NOMO-1 treated with dmso at 0.1 percent for 144 hours (cell line): ENCODE measurements at regions not wholly inside any gene's neighbourhood (a gene's known extent, or its start where the extent isn't known, plus 50 kb on each side); places are given as distances from the start of the nearest gene placed in this dataset.

ENCODE experiments used
- DNase-seq: peaks from one replicate; lab custom pipeline; 2025; ENCODE audit not compliant: unreplicated experiment; lab: John Stamatoyannopoulos, UW

DNA sequence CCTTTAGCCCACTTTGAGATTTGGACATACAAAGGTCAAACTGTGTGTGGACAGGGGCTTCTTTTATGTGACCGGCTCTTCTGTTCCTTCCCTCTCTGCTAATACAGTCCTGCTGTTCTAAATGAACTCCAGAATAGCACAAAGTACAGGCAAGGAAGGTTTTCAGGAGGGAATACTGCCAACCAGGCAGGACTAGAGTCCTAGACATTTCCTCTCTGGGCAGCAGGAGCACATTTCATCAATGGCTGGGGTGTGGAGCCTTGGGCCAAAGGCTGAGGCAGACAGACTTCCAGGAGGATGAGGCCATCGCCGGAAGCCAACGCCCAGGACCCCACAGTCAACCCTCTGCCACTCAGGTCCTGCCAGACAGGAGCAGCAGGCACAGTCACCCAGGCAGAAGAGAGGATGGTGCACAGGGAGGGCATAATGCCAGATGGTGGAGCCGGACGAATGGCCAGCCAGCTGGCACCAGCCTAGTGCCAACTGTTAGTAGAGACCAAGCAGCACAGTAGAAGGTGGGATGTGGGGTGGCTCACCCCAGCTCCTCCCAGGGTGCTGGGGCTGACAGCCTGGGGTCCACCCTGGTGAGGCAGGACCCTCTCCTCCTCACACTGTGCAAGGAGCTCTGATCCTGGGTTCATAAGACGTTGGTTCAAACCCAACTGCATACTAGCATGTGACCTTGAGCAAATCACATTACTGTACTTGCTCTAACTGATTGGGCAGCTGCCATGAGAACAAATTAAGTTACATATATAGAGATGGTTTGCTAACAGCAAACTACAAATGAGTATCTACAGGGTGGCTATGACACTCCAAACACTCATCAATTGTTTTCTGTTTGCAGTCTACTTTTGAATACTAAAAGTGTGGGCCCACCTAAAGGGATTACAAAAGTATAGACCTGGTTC lies 410.7 kb downstream of the SIPA1L2 start:
- no peak for DNase-seq

DNA sequence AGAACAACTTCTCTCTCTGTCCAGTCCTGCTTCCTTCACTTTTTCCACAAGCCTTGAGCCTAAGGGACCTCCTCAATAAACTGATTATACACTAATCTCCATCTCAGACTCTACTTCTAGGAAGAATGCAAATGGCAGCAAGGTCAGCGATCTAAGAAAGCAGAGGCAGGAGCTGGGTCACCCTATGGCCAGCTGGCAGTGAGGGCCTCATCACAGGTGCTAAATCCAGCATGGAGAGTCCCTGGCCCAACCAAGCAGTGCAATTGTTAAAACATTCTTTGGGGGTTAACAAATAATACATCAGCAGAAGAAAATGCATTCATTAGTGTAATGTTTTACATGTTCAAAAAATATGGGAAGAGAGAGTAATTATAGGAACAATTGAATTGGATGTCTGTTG lies 416.0 kb downstream of the SIPA1L2 start:
- no peak for DNase-seq

DNA sequence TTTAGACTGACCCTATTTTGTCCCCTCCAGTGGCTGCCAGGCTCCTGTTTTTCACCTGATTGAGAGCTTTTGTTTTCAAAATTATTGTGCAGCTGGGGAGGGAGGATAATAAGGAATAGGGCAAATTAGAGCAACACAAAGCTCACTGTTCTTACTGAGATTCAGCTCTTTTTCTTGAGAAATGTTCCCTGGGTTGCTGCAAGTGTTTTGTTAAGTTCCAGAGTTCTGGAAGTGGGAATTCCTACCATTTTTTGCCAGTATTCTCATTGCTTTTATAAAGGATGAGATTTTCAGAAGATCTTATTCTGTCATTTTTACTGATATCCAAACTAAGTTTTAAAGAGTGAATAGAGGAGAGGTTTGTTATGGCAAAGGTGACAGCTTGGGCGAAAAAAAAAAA lies 417.7 kb downstream of the SIPA1L2 start:
- DNase-seq, result no peak

DNA sequence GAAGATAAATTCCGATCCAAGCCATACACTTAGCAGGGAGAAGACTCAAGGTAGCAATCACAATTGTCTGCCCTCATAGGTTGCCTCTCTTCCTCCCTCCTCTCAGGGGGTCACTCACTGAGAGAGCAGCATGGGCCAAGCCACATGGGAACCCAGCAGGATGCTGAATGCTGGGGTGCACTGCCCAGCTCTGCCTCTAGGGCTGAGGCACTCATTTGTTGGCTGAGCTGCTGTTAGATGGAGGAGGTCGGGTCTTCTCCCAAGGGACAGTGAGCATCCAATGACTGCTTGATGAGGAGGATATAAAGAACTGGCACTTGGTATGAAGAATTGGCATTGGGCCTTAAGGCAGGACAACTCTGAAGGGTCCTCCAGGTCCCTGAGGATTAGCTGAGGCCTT lies 418.8 kb downstream of the SIPA1L2 start:
- no peak for DNase-seq

DNA sequence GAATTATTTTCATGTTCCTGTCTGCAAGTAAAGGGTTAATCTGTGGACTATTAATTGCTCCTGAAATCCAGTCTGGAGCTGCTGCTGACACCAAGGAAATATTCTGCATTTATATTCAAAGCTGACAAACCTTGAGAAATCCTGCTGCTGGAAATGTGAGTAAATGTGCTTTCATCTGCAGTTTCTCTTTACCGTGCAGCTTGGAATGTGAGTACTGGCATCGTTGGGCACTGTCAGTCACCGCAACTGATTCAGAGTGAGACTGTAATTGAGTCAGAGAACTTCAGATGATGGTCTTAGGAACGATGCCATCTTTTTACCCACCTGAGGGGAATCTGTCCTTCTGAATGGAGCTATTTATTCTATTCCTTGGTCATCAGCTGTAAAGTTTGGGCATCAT lies 420.6 kb downstream of the SIPA1L2 start:
- no peak for DNase-seq

DNA sequence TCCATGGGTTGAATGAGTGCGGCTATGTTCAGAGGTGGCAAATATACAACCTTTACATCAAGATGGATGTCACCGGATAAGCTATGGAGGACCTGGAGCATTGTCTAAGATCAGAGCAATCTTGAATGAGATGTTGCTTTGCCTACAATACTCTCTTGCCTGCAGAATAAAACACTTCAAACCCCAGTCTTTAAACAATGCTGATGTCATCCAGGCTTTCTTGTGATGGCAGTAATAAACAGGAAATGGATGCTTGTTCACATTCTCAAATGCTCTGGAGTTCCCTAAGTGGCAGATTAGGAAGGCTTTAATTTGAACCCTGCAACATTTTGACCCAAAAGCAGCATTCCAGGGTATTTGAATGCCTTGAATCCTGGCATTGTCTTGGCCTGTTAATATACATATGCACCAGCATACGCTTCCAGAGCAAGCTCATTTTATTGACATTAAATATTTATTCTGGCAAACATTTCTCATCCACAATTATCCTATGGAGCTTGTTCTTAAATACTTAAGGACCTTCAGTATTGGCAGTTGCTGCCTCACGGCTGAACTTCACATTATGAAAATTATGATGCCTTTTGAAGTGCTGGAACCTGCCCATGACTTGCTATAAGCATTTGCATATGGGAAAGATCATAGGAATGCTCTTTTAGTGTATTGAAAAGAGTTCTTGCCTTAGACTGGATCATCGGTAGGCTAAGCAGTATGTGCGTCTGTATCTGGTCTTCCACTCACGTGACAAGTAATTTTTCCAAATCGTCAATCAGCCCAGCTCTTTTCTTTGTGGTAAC lies 422.7 kb downstream of the SIPA1L2 start:
- no peak for DNase-seq

DNA sequence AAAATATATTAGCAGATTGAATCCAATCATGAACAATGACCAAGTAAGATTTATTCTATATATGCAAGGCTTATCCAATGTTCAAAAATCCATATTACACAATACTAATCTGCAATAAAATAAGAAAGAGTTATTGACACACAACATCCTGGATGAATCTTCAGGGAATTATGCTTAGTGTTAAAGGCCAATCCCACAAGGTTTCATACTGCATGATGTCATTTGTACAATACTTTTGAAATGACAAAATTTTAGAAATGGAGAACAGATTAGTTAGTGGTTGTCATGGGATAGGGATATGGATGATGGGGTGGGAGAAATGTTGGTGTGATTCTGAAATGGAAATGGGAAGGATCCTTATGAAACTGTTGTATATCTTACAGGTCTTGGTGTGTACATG lies 425.7 kb downstream of the SIPA1L2 start:
- DNase-seq, result no peak

DNA sequence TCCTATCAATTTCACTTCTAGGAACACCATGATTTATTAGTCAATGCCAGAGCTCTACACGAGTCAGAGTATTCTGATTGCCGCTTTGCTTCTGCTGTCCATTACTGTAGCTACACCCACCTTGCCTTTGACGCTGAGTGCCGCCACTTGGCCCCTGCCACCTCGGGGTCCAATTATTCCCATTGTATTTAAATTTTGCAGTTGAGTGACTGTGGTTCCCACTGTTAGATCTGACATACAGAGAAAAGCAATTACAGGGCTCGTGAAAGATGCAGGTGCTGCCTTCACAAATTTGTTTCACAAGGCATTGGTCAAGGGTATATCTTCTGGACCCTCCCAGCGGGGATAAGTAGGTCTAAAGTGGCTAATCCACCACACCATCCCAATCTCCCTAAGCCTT lies 428.9 kb downstream of the SIPA1L2 start:
- DNase-seq, result no peak

DNA sequence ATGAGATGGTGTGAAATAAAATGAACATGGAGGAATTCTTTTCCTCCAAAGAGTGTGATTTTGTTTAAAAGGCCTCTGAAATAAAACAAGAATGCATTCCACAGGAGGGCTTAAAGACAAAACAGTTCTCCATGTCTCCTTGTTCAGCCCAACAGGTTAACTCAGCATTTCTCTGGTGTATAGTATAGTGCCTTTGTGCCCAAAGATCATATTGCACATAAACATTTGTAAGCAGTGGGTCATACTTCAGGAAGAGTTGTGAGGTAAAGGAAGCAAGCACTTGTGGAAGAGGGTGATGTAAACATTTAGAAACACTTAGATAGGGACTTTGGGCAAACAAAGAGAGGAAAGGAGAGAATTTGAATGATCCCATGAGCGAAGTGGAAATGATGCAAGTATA lies 433.9 kb downstream of the SIPA1L2 start:
- DNase-seq, result no peak

DNA sequence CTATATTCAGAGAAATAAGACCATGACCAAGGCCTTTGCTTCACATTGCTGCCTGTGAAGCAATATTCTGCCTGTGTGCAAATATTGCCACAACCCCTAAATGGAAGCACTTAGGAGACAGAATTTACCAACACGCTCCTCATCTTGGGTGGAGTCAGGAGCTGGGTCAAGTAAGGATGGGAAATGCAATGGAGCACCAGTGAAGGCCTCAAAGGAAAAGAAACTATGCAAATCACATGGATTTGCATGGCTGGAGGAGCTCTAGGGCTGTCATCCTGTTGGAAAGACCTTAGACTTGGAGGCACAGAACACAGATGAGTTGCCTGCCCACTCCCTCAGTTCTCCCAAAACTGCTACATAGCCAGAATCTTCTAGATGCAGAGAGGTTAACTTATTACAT lies 435.5 kb downstream of the SIPA1L2 start:
- DNase-seq, result no peak

DNA sequence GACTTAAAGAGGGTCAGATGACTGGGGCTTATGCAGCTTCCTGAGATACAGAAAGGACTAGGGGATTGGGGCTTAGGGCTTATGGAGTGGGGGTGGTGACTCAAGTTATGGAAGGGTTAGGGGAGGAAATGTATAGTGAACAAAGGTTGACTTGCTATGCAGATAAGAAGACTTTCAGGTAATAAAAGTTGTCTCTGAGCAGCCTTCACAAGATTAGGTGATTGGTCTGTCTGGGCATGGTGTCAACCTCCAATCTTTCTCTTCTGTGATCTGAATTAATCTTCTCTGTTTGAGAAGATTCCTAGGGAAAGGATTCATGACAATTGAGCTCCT lies 436.5 kb downstream of the SIPA1L2 start:
- no peak for DNase-seq

DNA sequence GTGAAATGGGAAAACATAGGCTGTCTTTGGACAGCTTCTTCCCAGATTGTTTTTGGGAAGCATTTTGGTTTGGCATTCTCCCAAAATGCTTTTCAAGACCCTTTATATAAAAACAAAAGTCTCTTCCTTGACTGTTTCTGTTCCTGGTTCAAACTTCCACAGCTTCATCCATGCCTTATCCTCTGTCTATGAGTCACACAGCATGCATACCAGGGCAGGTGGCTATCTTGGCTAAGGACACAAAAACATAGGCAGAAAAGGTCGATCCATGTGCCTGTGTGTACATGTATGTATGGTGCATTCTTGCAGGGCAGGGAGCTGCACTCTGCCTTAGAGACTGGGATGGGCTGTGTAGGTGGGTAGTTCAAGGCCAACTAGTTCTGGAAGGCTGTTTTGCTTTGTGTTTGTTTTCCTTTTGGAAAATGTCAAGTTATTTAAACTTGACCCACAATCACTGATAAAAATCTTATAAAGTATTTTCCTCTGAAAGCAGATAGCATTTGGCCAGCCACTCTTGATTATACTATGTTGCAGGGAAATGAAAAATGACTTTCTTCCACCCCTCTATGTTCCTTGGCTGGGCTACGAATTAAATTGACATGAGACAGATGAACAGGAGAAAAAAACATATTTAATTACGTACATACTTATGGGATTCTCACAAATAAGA lies 437.0 kb downstream of the SIPA1L2 start:
- DNase-seq, result no peak

DNA sequence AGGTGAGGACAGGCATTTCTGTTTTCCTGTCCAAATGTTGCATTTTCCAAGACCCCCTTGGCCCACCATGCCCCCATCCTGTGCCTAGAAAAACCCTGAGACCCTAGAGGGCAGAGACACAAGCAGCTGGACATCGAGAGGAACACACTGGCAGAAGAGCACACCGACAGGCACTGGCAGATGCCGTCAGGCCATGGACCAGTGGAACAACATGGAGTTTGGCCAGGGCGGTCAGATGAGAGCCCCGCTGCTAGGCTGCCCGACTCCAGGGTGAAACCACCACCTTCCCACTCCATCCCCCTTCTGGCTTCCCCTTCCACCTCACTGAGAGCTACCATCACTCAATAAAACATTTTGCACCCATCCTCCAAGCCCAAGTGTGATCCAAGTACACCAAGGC lies 438.4 kb downstream of the SIPA1L2 start:
- no peak for DNase-seq

DNA sequence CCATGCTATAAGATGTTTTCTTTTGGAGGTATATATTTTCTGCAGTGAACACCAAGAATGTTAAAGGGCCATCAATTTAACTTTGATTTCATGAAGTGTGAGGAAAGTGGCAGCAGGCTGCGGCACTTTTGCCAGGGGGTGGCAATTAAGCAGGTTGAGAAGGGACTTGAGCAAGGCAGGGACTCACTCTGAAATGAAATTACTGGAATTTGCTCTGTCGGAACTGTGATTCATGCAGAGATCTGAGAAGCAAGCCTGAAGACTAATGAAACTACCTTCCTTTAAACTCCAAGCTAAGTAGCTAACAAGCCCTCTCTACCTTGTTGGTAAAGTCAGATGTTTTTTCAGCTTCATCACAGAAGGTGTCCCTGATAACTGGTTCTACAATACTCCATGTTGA lies 441.6 kb downstream of the SIPA1L2 start:
- DNase-seq, result no peak

DNA sequence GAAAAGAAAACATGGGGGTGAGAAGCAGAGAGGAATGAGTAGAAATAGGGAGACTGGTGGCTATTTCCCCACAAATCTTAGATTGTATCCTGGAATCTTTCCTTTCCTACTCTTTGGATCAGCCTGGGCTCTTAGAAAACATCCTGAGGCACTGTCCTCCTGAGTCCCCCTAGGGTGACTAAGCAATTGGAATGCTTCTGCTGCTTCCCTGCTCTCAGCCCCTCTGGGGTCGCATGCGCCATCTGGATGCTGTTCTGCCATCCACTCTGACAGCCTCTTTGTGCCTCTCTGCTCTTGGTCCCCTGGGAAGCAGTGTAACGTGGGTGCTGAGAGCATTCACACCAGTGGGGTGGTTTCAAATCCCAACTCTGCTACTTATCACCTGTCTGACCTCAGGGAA lies 443.0 kb downstream of the SIPA1L2 start:
- no peak for DNase-seq

DNA sequence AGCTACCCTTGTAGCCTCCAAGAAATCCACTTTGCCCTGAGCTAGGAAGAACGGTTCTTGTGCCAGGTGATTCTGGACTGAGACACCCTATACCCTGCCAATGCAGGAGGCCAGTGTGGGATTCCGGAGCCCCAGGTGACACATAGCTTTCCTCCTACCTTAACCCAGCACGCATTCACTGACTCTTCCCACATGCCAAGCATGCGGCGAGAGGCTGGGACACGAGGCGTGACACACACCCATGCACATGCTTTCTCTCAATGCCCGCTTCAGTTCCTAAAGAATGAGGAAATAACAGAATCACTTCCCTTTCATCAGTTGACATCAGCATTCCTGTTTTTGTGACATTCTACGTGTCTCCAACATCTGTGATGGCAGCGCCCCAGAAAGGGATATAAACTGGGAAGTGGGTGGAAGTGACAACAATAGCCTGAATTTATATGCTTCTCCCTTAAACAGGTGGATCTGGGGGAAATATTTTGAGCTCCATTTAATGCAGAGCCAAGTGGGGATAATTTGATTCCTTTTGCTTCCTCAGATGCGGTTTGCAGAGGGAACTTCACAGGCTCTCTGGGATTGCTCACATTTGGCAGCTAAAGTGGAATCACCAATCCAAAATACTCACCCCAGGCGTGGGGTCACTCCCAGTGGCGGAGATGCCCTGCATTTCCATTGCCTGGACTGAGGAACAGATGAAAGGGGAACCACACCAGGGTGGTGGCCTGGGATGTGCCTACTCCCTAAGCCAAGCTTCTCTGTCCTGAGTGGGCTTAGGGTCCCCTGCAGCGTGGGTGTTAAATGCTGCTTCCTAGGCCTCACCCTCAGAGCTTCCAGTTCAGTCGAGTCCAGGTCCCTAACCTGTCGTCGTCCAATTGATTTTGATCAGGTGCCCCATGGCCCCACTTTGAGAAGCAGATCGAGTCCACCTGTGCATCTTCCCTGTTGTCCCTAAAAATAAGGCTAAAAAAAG lies 445.1 kb downstream of the SIPA1L2 start:
- no peak for DNase-seq

DNA sequence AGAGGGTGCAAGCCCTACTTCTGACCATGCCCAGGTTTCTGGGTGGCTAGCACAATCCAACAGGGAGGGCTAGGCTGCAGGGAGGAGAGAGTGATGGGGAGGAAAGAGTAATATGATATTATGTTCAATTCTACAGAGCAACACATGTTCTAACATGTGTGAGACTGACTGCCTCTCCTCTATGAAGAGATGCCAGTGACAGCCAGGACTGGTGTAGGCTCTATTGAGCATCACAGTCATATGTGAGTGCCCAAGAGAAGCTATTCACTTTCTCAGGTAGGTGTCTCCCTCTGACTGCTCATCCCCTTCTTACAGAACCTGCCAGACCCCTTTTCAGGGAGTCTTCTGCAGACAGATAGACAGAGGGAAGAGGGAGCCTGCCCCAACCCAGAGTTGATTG lies 446.1 kb downstream of the SIPA1L2 start:
- no peak for DNase-seq

DNA sequence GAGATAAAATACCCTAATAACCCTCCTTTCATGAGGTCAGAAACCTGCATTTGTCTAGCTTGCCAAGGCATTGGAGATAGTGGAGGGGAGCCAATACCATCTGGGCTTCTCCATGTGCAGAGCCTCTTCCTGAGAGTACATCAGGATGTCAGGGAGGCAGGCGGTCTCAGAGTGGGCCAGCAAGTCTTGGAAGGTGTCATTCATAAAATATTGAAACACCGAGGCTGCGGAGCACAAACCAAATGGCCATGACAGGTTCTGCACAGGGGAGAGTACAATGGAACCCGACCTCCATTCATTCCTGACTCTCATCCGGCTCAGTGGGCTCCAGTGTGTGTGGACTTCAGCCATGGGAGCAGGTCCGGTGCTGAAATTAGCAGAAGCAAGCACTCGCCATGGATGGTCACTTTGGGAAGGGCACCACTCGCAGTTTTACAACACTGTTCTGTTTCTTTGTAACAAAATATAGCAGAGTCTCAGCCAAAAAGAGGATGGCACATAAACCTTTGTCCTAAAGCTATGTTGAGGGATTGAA lies 446.6 kb downstream of the SIPA1L2 start:
- no peak for DNase-seq

DNA sequence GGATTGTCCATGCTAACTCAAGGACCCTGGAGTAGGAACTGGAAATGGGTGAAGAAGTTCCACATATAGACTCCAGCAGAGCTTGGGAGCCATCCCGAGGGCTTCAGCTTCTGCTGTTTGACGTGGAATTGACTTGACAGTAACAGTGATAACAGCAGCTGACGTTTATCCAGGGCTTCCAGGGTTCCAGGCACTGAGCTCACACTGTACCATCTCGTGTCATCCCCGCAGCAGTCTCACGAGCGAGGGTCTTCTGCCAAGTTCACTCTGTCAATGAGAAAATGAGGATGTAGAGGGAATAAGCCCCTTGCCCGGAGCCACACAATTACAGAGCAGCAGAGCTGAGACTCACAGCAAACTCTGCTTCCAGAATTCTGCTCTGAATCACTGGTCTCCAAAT lies 447.7 kb downstream of the SIPA1L2 start:
- no peak for DNase-seq

DNA sequence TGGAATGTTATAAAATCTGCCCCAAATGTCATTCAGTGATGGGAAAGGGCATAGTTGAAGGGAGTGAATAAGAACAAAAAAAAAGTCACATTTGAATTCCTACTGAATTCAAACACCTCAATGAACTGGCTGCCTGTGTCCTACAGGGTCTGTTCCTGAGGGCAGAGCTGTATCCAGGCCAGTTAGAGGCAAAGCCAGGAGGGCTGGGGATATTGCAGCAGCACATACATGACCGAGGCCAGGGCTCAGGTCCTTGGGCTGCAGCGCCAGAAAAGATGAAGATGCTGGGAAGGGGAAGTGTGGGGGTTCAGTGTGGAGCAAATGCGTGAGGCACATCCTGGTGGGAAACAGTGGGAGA lies 449.2 kb downstream of the SIPA1L2 start:
- DNase-seq, result no peak
